HG03095 (cell line): ENCODE measurements at regions not wholly inside any gene's neighbourhood (a gene's known extent, or its start where the extent isn't known, plus 50 kb on each side); places are given as distances from the start of the nearest gene placed in this dataset.
A peak's percentile ranks its signal among the peaks of the same experiment; 100 is the strongest.

ENCODE experiments used
- ATAC-seq: cut with Tn5 transposase; IDR thresholded peaks from one replicate; pipeline ENCODE4 v1.9.1; 2021; ENCODE audit warnings: moderate library complexity; ENCODE audit not compliant: unreplicated experiment

- ATAC-seq: no peak
Observed at GRCh38 chr1:221448585-221449175, 293.2 kb downstream of the DUSP10 start.

- no peak for ATAC-seq
Observed at GRCh38 chr1:221449194-221449593, 292.7 kb downstream of the DUSP10 start.

GRCh38 chr1:221449801-221450470 is 292.0 kb downstream of the DUSP10 start:
- ATAC-seq: no peak

GRCh38 chr1:221451741-221452140 is 290.1 kb downstream of the DUSP10 start:
- no peak for ATAC-seq

- ATAC-seq: no peak
Observed at GRCh38 chr1:221454096-221454495, 287.8 kb downstream of the DUSP10 start.

- ATAC-seq: no peak
Observed at GRCh38 chr1:221456918-221457317, 285.0 kb downstream of the DUSP10 start.

GRCh38 chr1:221457685-221458446 is 284.0 kb downstream of the DUSP10 start:
- no peak for ATAC-seq

GRCh38 chr1:221458447-221459156 is 283.3 kb downstream of the DUSP10 start:
- no peak for ATAC-seq

GRCh38 chr1:221459558-221459957 is 282.3 kb downstream of the DUSP10 start:
- no peak for ATAC-seq

- no peak for ATAC-seq
Observed at GRCh38 chr1:221462345-221462744, 279.5 kb downstream of the DUSP10 start.

- ATAC-seq: no peak
Observed at GRCh38 chr1:221468546-221468945, 273.3 kb downstream of the DUSP10 start.

- no peak for ATAC-seq
Observed at GRCh38 chr1:221469476-221469875, 272.4 kb downstream of the DUSP10 start.

- no peak for ATAC-seq
Observed at GRCh38 chr1:221470000-221470698, 271.7 kb downstream of the DUSP10 start.

GRCh38 chr1:221473411-221473810 is 268.5 kb downstream of the DUSP10 start:
- ATAC-seq: no peak

GRCh38 chr1:221477252-221477651 is 264.6 kb downstream of the DUSP10 start:
- ATAC-seq: no peak

- ATAC-seq: peak; percentile 79
Observed at GRCh38 chr1:221478050-221478949, 263.6 kb downstream of the DUSP10 start.

GRCh38 chr1:221487781-221488524 is 253.9 kb downstream of the DUSP10 start:
- ATAC-seq: no peak

- ATAC-seq: no peak
Observed at GRCh38 chr1:221488550-221488949, 253.3 kb downstream of the DUSP10 start.

GRCh38 chr1:221494670-221495069 is 247.2 kb downstream of the DUSP10 start:
- ATAC-seq: no peak
